ENCODE measurements at regions not wholly inside any gene's neighbourhood (a gene's known extent, or its start where the extent isn't known, plus 50 kb on each side); places are given as distances from the start of the nearest gene placed in this dataset.

DNA sequence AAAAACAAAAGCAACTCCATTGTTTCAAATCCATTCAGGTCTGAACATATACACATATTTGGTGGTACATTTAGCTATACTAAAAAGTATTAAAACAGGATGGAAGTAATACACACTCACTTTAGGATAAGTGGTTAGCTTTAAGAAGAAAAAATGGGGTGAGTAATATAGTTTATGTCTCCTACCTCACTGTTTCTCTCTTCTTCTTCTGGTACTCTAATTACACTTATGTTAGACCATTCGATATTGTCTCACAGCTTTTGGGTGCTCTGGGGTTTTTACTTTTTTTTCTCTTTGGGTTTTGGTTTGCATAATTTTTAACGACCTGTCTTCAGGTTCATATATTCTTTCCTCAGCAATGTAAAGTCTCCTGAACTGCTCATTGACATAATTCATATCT lies 75.4 kb upstream of the AKAP13 start:
- dilution Hi-C loops (cut with HindIII; ENCODE audit: low sequenced_read_pairs, unreplicated experiment) (no loop called here), intact Hi-C loops (cut with micrococcal nuclease) (no loop called here), in situ Hi-C loops (cut with MboI; ENCODE audit: low sequenced_read_pairs) (no loop called here)
- no CpG with 5 or more reads among the region's 2 CpGs for WGBS, 2 experiments (ENCODE audit: extremely low coverage in 2 of 2, insufficient read length in 1 of 2)
- no peaks in the 10 kb centered on the region for H3K4me1 ChIP-seq (ENCODE audit: control insufficient read depth, insufficient read depth, low read length)
- H3K27ac ChIP-seq (ENCODE audit: insufficient read depth, low read length) = no peak overlapping the region
- no peak overlapping the region for H3K18ac ChIP-seq (ENCODE audit: low read depth, low read length)
- no peak overlapping the region for H4K5ac ChIP-seq (ENCODE audit: low read depth, low read length)
- H2AK5ac ChIP-seq (ENCODE audit: low read depth, low read length) = no peak overlapping the region
- POLR2A ChIA-PET (ENCODE audit: unreplicated experiment) = no interaction called here
- H2BK120ac ChIP-seq (ENCODE audit: low read depth, low read length) = no peak overlapping the region
- no peak overlapping the region for H2BK20ac ChIP-seq (ENCODE audit: low read depth, low read length)
- H3K56ac ChIP-seq (ENCODE audit: extremely low read depth, insufficient read depth, low read length) = no peak overlapping the region
- BruUV-seq (replicated peaks) = no TSS peak
- H3K36me3 ChIP-seq (ENCODE audit: control insufficient read depth, insufficient read depth, low read length) = no peaks in the 10 kb centered on the region
- H2AFZ ChIP-seq (replicated peaks; ENCODE audit: low read length, poor library complexity) = no peak overlapping the region
- no peak overlapping the region for H3K4ac ChIP-seq (ENCODE audit: low read depth, low read length)
- no peaks in the 10 kb centered on the region for H3K9me1 ChIP-seq (ENCODE audit: insufficient read depth, low read length)
- no peaks in the 10 kb centered on the region for H3K79me1 ChIP-seq (ENCODE audit: low read depth in 1 of 2, low read length in 2 of 2)
- H3K4me3 ChIP-seq (ENCODE audit: insufficient read depth, low read depth, low read length) = no peak overlapping the region
- H3K23ac ChIP-seq (ENCODE audit: low read depth, low read length) = no peak overlapping the region
- no peak overlapping the region for H3K9ac ChIP-seq (ENCODE audit: low read depth, low read length)
- CTCF ChIA-PET = no interaction called here
- H2AK9ac ChIP-seq (replicated peaks; ENCODE audit: low read depth, low read length, poor library complexity) = no peak overlapping the region
- no peak overlapping the region for H4K8ac ChIP-seq (ENCODE audit: low read depth in 2 of 2, low read length in 2 of 2)
- H3K9me3 ChIP-seq (ENCODE audit: control insufficient read depth, insufficient read depth, low read length) = no peaks in the 10 kb centered on the region
- no peak for DNase-seq
- ATAC-seq (ENCODE audit: low read depth) = no peak
- no peak overlapping the region for H4K91ac ChIP-seq (ENCODE audit: insufficient read depth, low read depth, low read length)
- H2BK15ac ChIP-seq (ENCODE audit: low read depth, low read length) = no peak overlapping the region
- TF ChIP-seq CEBPB (IDR thresholded peaks at IDR 0.05; ENCODE audit: low read depth, low read length) (no peak), RFX5 (IDR thresholded peaks at IDR 0.05; ENCODE audit: low read depth, low read length) (no peak), BHLHE40 (IDR thresholded peaks at IDR 0.05; ENCODE audit: low read depth, low read length) (no peak), CHD1 (IDR thresholded peaks at IDR 0.05; ENCODE audit: low read depth, low read length) (no peak), MXI1 (IDR thresholded peaks at IDR 0.05; ENCODE audit: borderline replicate concordance, low read depth, low read length) (no peak), RAD21 (IDR thresholded peaks at IDR 0.05; ENCODE audit: low read length) (no peak)
- no peak overlapping the region for H3K14ac ChIP-seq (replicated peaks; ENCODE audit: low read depth, low read length)
- no peak overlapping the region for H3K4me2 ChIP-seq (ENCODE audit: low read depth, low read length)
- no peaks in the 10 kb centered on the region for H4K20me1 ChIP-seq (ENCODE audit: insufficient read depth, low read length)
- no peaks in the 10 kb centered on the region for H3K27me3 ChIP-seq (ENCODE audit: control insufficient read depth, insufficient read depth, low read length)
- no peak overlapping the region for H2BK5ac ChIP-seq (ENCODE audit: low read depth, low read length, poor library complexity, severe bottlenecking)

Data from IMR-90 (cell line).